ENCODE measurements at regions not wholly inside any gene's neighbourhood (a gene's known extent, or its start where the extent isn't known, plus 50 kb on each side); places are given as distances from the start of the nearest gene placed in this dataset.

- Histone ChIP-seq H3K9me3 (peaks cover 4 to 37% (median 27%) of the 10 kb centered on the region in 8 donors), H3K27me3 (replicated peaks in 1 of 7) (no peaks in the 10 kb centered on the region), H3K4me3 (no peak overlapping the region), H3K4me1 (no peaks in the 10 kb centered on the region), H3K36me3 (no peaks in the 10 kb centered on the region), H3K27ac (no peak overlapping the region)
- TF ChIP-seq POLR2AphosphoS5 (IDR thresholded peaks at IDR 0.05) (no peak), POLR2A (IDR thresholded peaks at IDR 0.05) (no peak)
- TF ChIP-seq, protein P1, sequence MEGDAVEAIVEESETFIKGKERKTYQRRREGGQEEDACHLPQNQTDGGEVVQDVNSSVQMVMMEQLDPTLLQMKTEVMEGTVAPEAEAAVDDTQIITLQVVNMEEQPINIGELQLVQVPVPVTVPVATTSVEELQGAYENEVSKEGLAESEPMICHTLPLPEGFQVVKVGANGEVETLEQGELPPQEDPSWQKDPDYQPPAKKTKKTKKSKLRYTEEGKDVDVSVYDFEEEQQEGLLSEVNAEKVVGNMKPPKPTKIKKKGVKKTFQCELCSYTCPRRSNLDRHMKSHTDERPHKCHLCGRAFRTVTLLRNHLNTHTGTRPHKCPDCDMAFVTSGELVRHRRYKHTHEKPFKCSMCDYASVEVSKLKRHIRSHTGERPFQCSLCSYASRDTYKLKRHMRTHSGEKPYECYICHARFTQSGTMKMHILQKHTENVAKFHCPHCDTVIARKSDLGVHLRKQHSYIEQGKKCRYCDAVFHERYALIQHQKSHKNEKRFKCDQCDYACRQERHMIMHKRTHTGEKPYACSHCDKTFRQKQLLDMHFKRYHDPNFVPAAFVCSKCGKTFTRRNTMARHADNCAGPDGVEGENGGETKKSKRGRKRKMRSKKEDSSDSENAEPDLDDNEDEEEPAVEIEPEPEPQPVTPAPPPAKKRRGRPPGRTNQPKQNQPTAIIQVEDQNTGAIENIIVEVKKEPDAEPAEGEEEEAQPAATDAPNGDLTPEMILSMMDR (IDR thresholded peaks at IDR 0.05 in 8 of 11, conservative IDR thresholded peaks at IDR 0.05 in 3 of 11), result no peak
- no peak for DNase-seq
- intact Hi-C loops (cut with DNase I; ENCODE audit: low total_unique reads), result no loop called here
Observed at GRCh38 chr4:108547682-108548081, 72.7 kb upstream of the RPL34 start.

DNA sequence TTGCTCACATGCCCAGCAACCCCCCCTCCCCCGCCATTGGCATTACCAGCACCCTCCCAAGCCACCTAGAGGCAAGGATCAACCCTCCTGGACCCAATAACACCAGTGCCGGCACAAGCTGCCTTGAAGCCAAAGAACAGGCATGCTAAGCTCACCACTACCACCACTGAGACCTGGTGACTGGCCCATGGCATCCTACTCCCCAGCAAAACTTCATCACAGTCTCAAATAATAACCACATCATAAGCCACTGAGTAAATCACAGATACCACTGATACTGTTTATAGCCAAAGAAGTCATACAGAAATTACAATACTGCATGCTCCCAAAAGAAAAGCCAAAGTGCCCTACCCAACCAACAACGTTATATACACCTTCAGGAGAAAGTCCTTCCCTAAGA is 73.6 kb upstream of the RPL34 start:
- TF ChIP-seq POLR2A (IDR thresholded peaks at IDR 0.05), result no peak
- Histone ChIP-seq H3K4me3 (no peak overlapping the region), H3K27ac (no peak overlapping the region), H3K4me1 (no peaks in the 10 kb centered on the region), H3K27me3 (replicated peaks in 1 of 7) (no peaks in the 10 kb centered on the region), H3K9me3 (peaks cover 4 to 37% (median 27%) of the 10 kb centered on the region in 8 donors), H3K36me3 (no peaks in the 10 kb centered on the region)
- intact Hi-C loops (cut with DNase I; ENCODE audit: low total_unique reads), result no loop called here
- DNase-seq, result no peak
- WGBS, 5 donors, result 69 to 82% (median 76%) methylated on average over 3 of the region's 3 CpGs

GRCh38 chr4:108544481-108544880 is 75.9 kb upstream of the RPL34 start:
- H3K27me3 ChIP-seq (replicated peaks in 1 of 7), result no peaks in the 10 kb centered on the region
- H3K9me3 ChIP-seq, result peaks cover 4 to 34% (median 27%) of the 10 kb centered on the region in 8 donors
- no peak overlapping the region for H3K4me3 ChIP-seq
- DNase-seq, result no peak
- TF ChIP-seq POLR2AphosphoS5 (IDR thresholded peaks at IDR 0.05) (no peak), POLR2A (IDR thresholded peaks at IDR 0.05) (no peak)
- TF ChIP-seq, protein P1 (IDR thresholded peaks at IDR 0.05 in 8 of 11, conservative IDR thresholded peaks at IDR 0.05 in 3 of 11), result no peak
- intact Hi-C loops (cut with DNase I; ENCODE audit: low total_unique reads), result no loop called here
- H3K4me1 ChIP-seq, result peaks cover 0 to 3% (median 0%) of the 10 kb centered on the region in 6 donors
- no peak overlapping the region for H3K27ac ChIP-seq
- WGBS, 5 donors, result 76 to 89% (median 83%) methylated on average over 4 of the region's 4 CpGs
- H3K36me3 ChIP-seq, result no peaks in the 10 kb centered on the region

GRCh38 chr4:108543359-108543968 is 76.9 kb upstream of the RPL34 start:
- Histone ChIP-seq H3K9me3 (peaks cover 4 to 24% (median 22%) of the 10 kb centered on the region in 8 donors), H3K27ac (no peak overlapping the region), H3K27me3 (replicated peaks in 1 of 7) (no peaks in the 10 kb centered on the region), H3K36me3 (no peaks in the 10 kb centered on the region), H3K4me3 (no peak overlapping the region), H3K4me1 (peaks cover 0 to 3% (median 0%) of the 10 kb centered on the region in 6 donors)
- TF ChIP-seq, protein P1 (IDR thresholded peaks at IDR 0.05 in 8 of 11, conservative IDR thresholded peaks at IDR 0.05 in 3 of 11), result no peak
- TF ChIP-seq POLR2A (IDR thresholded peaks at IDR 0.05) (no peak), POLR2AphosphoS5 (IDR thresholded peaks at IDR 0.05) (no peak)
- DNase-seq, result no peak
- 82 to 88% (median 86%) methylated on average over 7 of the region's 7 CpGs for WGBS, 5 donors
- intact Hi-C loops (cut with DNase I; ENCODE audit: low total_unique reads), result no loop called here
